Lung (tissue), 11 donors: ENCODE measurements at regions not wholly inside any gene's neighbourhood (a gene's known extent, or its start where the extent isn't known, plus 50 kb on each side); places are given as distances from the start of the nearest gene placed in this dataset.

Experiments
- ATAC-seq: fragments of 200-7000 bp; cut with Tn5 transposase; one replicate; pipeline ENCODE4 v1.9.1; 2020; ENCODE audit warnings: moderate number of reproducible peaks; ENCODE audit not compliant: insufficient read depth, low FRiP score
- DNase-seq, 3 donors: peaks; one replicate each; pipeline ENCODE4 v3.0.0-alpha.2; 2013 to 2017
- H3K27ac ChIP-seq, 2 donors: one replicate each; pipeline ENCODE4 v1.5.1; 2013; ENCODE audit warnings: mild to moderate bottlenecking in 2 of 2, moderate library complexity in 2 of 2, control low read depth in 1 of 2, inconsistent platforms in 1 of 2, low read depth in 1 of 2, low read length in 1 of 2
- H3K27me3 ChIP-seq, 3 donors: one replicate each; pipeline ENCODE4 v1.5.1; 2013; ENCODE audit warnings: low read length in 2 of 3; ENCODE audit not compliant: control insufficient read depth in 3 of 3, insufficient read depth in 3 of 3
- H3K36me3 ChIP-seq, 4 donors: one replicate each; pipeline ENCODE4 v1.5.1; 2013; ENCODE audit warnings: low read length in 4 of 4, mild to moderate bottlenecking in 1 of 4, moderate library complexity in 1 of 4; ENCODE audit not compliant: control insufficient read depth in 4 of 4, insufficient read depth in 4 of 4
- H3K4me1 ChIP-seq, 5 donors: one replicate each; pipeline ENCODE4 v1.5.1; 2013; ENCODE audit warnings: low read length in 5 of 5, mild to moderate bottlenecking in 2 of 5, moderate library complexity in 1 of 5; ENCODE audit not compliant: control insufficient read depth in 5 of 5, insufficient read depth in 5 of 5
- H3K4me3 ChIP-seq: one replicate; pipeline ENCODE4 v1.5.1; 2013; ENCODE audit warnings: mild to moderate bottlenecking, control low read depth, moderate library complexity
- H3K9ac ChIP-seq, 2 donors: one replicate each; pipeline ENCODE4 v1.5.1; 2013; ENCODE audit warnings: low read length in 2 of 2, control low read depth in 1 of 2; ENCODE audit not compliant: insufficient read depth in 1 of 2
- H3K9me3 ChIP-seq, 4 donors: one replicate each; pipeline ENCODE4 v1.5.1; 2013; ENCODE audit warnings: low read length in 3 of 4, mild to moderate bottlenecking in 1 of 4, moderate library complexity in 1 of 4; ENCODE audit not compliant: control insufficient read depth in 4 of 4, insufficient read depth in 3 of 4
- CTCF ChIP-seq: IDR thresholded peaks from 2 replicates; pipeline ENCODE4 v1.5.1; 2012; ENCODE audit warnings: mild to moderate bottlenecking; ENCODE audit errors: control extremely low read depth, extremely low read depth
- WGBS, 2 donors: extraction: QIAGEN DNeasy Blood & Tissue Kit; methylation state at CpG; one replicate each; pipeline ENCODE4 v1.1.7; 2013; 5-methylcytosine and 5-hydroxymethylcytosine counted together
- donor health status: control.
- donor health status: control.
- donor health status: Bipolar disorder and iron deficiency.
- donor health status: healthy.
- donor health status: DM: yes; HTN: yes; CAD: no.

- H3K9me3 ChIP-seq: peaks cover 0 to 5% (median 0%) of the 10 kb centered on the region in 4 donors
- H3K4me1 ChIP-seq: peaks cover 0 to 3% (median 0%) of the 10 kb centered on the region in 5 donors
- no peak overlapping the region for H3K27ac ChIP-seq
- no peak overlapping the region for H3K4me3 ChIP-seq
- no peaks in the 10 kb centered on the region for H3K36me3 ChIP-seq
- no peak for DNase-seq
- no peaks in the 10 kb centered on the region for H3K27me3 ChIP-seq
- no peak for TF ChIP-seq CTCF
- WGBS, 2 donors: 88 to 91% methylated on average over 4 of the region's 4 CpGs
- no peak for ATAC-seq
- H3K9ac ChIP-seq: no peak overlapping the region
Measured at GRCh38 chr17:17425591-17425990, 51.2 kb upstream of the MED9 start.

GRCh38 chr17:17426184-17426583 is 50.6 kb upstream of the MED9 start:
- WGBS, 2 donors: 82 to 89% methylated on average over 4 of the region's 4 CpGs
- no peak for ATAC-seq
- no peak for TF ChIP-seq CTCF

More at GRCh38 chr17:17426184-17426583, 50.6 kb upstream of the MED9 start:
- Histone ChIP-seq H3K27ac (no peak overlapping the region), H3K27me3 (no peaks in the 10 kb centered on the region), H3K9ac (no peak overlapping the region), H3K9me3 (peaks cover 0 to 5% (median 0%) of the 10 kb centered on the region in 4 donors), H3K4me1 (peaks cover 0 to 3% (median 0%) of the 10 kb centered on the region in 5 donors), H3K4me3 (no peak overlapping the region), H3K36me3 (no peaks in the 10 kb centered on the region)
- no peak for DNase-seq
